H9 (cell line): ENCODE measurements at regions not wholly inside any gene's neighbourhood (a gene's known extent, or its start where the extent isn't known, plus 50 kb on each side); places are given as distances from the start of the nearest gene placed in this dataset.

Experiments used
- DNase-seq: peaks from one replicate; pipeline ENCODE4 v3.0.0-alpha.2; 2017
- H2AFZ ChIP-seq: one replicate; pipeline ENCODE4 v1.6.1; 2013; ENCODE audit warnings: mild to moderate bottlenecking, low read length, control low read depth, moderate library complexity
- H2AK5ac ChIP-seq: 2 replicates; pipeline ENCODE4 v1.6.1; 2013; ENCODE audit warnings: low read length, control low read depth, mixed read lengths; ENCODE audit not compliant: insufficient read length
- H2BK120ac ChIP-seq: one replicate; pipeline ENCODE4 v1.6.1; 2013; ENCODE audit warnings: low read depth, mild to moderate bottlenecking, low read length, control low read depth, inconsistent platforms; ENCODE audit not compliant: poor library complexity, severe bottlenecking
- H2BK12ac ChIP-seq: 2 replicates; pipeline ENCODE4 v1.6.1; 2013; ENCODE audit warnings: low read length, control low read depth, mixed read lengths, low read depth; ENCODE audit not compliant: insufficient read length
- H2BK15ac ChIP-seq: 2 replicates; pipeline ENCODE4 v1.6.1; 2013; ENCODE audit warnings: low read depth, low read length, control low read depth
- H2BK20ac ChIP-seq: one replicate; pipeline ENCODE4 v1.6.1; 2013; ENCODE audit warnings: low read depth, mild to moderate bottlenecking, low read length, control low read depth, inconsistent platforms; ENCODE audit not compliant: poor library complexity, severe bottlenecking
- H2BK5ac ChIP-seq: 2 replicates; pipeline ENCODE4 v1.6.1; 2013; ENCODE audit warnings: low read length, control low read depth, mixed read lengths; ENCODE audit not compliant: insufficient read length
- H3K14ac ChIP-seq: 2 replicates; pipeline ENCODE4 v1.6.1; 2013; ENCODE audit warnings: low read length, control low read depth; ENCODE audit not compliant: insufficient read depth
- H3K18ac ChIP-seq: 2 replicates; pipeline ENCODE4 v1.6.1; 2013; ENCODE audit warnings: low read depth, mild to moderate bottlenecking, mixed read lengths, low read length, control low read depth; ENCODE audit not compliant: insufficient read length
- H3K23ac ChIP-seq: 2 replicates; pipeline ENCODE4 v1.6.1; 2013; ENCODE audit warnings: low read length, control low read depth, mixed read lengths, low read depth; ENCODE audit not compliant: insufficient read length
- H3K23me2 ChIP-seq: 2 replicates; pipeline ENCODE4 v1.6.1; 2013; ENCODE audit warnings: low read depth, mild to moderate bottlenecking, mixed read lengths, low read length, control low read depth; ENCODE audit not compliant: insufficient read length, poor library complexity, severe bottlenecking
- H3K27ac ChIP-seq: 2 replicates; pipeline ENCODE4 v1.5.1; 2013; ENCODE audit warnings: low read length, control low read depth, mixed read lengths, low read depth; ENCODE audit not compliant: insufficient read length
- H3K27me3 ChIP-seq: 2 replicates; pipeline ENCODE4 v1.6.1; 2013; ENCODE audit warnings: low read length, control low read depth, inconsistent platforms; ENCODE audit not compliant: insufficient read depth
- H3K4ac ChIP-seq: 2 replicates; pipeline ENCODE4 v1.6.1; 2013; ENCODE audit warnings: low read depth, mild to moderate bottlenecking, control low read depth, inconsistent platforms, low read length, moderate library complexity
- H3K4me1 ChIP-seq: 2 replicates; pipeline ENCODE4 v1.6.1; 2013; ENCODE audit warnings: low read length, control low read depth, inconsistent platforms; ENCODE audit not compliant: insufficient read depth
- H3K4me2 ChIP-seq: 2 replicates; pipeline ENCODE4 v1.6.1; 2013; ENCODE audit warnings: low read length, control low read depth, mixed read lengths; ENCODE audit not compliant: insufficient read length, insufficient read depth
- H3K56ac ChIP-seq: 2 replicates; pipeline ENCODE4 v1.6.1; 2013; ENCODE audit warnings: low read depth, mild to moderate bottlenecking, mixed read lengths, low read length, control low read depth; ENCODE audit not compliant: insufficient read length
- H3K79me1 ChIP-seq: 2 replicates; pipeline ENCODE4 v1.6.1; 2013; ENCODE audit warnings: low read depth, mild to moderate bottlenecking, moderate library complexity, low read length, control low read depth, inconsistent platforms; ENCODE audit not compliant: insufficient read depth, poor library complexity, severe bottlenecking
- H3K79me2 ChIP-seq: 2 replicates; pipeline ENCODE4 v1.6.1; 2013; ENCODE audit warnings: low read length, control low read depth, inconsistent platforms; ENCODE audit not compliant: insufficient read depth
- H3K9ac ChIP-seq: 2 replicates; pipeline ENCODE4 v1.6.1; 2013; ENCODE audit warnings: low read length, control low read depth, mixed read lengths; ENCODE audit not compliant: insufficient read length; ENCODE audit errors: extremely low read depth
- H3K9me3 ChIP-seq: one replicate; pipeline ENCODE4 v1.6.1; 2013; ENCODE audit warnings: low read depth, low read length, inconsistent platforms; ENCODE audit not compliant: control insufficient read depth
- H3T11ph ChIP-seq: one replicate; pipeline ENCODE4 v1.6.1; 2013; ENCODE audit warnings: mild to moderate bottlenecking, low read length, control low read depth, inconsistent platforms
- H4K20me1 ChIP-seq: one replicate; pipeline ENCODE4 v1.6.1; 2013; ENCODE audit not compliant: control insufficient read depth, insufficient read length, insufficient read depth
- H4K5ac ChIP-seq: 2 replicates; pipeline ENCODE4 v1.6.1; 2013; ENCODE audit warnings: low read depth, mild to moderate bottlenecking, mixed read lengths, low read length, control low read depth; ENCODE audit not compliant: insufficient read length
- H4K8ac ChIP-seq: replicated peaks from 2 replicates; pipeline ENCODE4 v1.6.1; 2013; ENCODE audit warnings: low read length, control low read depth, mixed read lengths, low read depth; ENCODE audit not compliant: insufficient read length
- H4K91ac ChIP-seq: 2 replicates; pipeline ENCODE4 v1.6.1; 2013; ENCODE audit warnings: low read depth, mild to moderate bottlenecking, moderate library complexity, mixed read lengths, low read length, control low read depth; ENCODE audit not compliant: insufficient read length
- H3K27ac Mint-ChIP-seq, 3 experiments: 2 replicates in 2 of 3; 3 replicates in 1 of 3; pipeline ENCODE4 v1.8.0; 2020 to 2021; ENCODE audit warnings: mixed read lengths in 3 of 3, mild to moderate bottlenecking in 1 of 3, moderate library complexity in 1 of 3
- H3K27me3 Mint-ChIP-seq: 2 replicates; pipeline ENCODE4 v1.8.0; 2021; ENCODE audit warnings: low read depth, mild to moderate bottlenecking, moderate library complexity, mixed read lengths
- H3K36me3 Mint-ChIP-seq, 3 experiments: 2 replicates in 2 of 3; 3 replicates in 1 of 3; pipeline ENCODE4 v1.8.0; 2020 to 2021; ENCODE audit warnings: low read depth in 3 of 3, mixed read lengths in 3 of 3; ENCODE audit not compliant: insufficient read depth in 1 of 3
- H3K4me1 Mint-ChIP-seq, 2 experiments: 2 replicates each; pipeline ENCODE4 v1.8.0; 2020; ENCODE audit warnings: mixed read lengths in 2 of 2
- H3K4me3 Mint-ChIP-seq, 2 experiments: 2 replicates in 1 of 2; 3 replicates in 1 of 2; pipeline ENCODE4 v1.8.0; 2020 to 2021; ENCODE audit warnings: mild to moderate bottlenecking in 2 of 2, mixed read lengths in 2 of 2, moderate library complexity in 1 of 2
- H3K9me3 Mint-ChIP-seq, 2 experiments: 2 replicates in 1 of 2; 3 replicates in 1 of 2; pipeline ENCODE4 v1.8.0; 2020; ENCODE audit warnings: mild to moderate bottlenecking in 2 of 2, mixed read lengths in 2 of 2, moderate library complexity in 1 of 2
- TF ChIP-seq, protein P1 (sequence below): fragments of 200-600 bp; sonication (generic); conservative IDR thresholded peaks from 3 replicates; pipeline ENCODE4 v1.8.0; 2021; ENCODE audit warnings: antibody characterized with exemption, mild to moderate bottlenecking

- Histone ChIP-seq H4K5ac (no peak overlapping the region), H2BK12ac (no peak overlapping the region), H4K20me1 (no peaks in the 10 kb centered on the region), H3K9me3 (no peaks in the 10 kb centered on the region), H3K27ac (no peak overlapping the region), H3K23me2 (no peaks in the 10 kb centered on the region), H3K79me2 (no peaks in the 10 kb centered on the region), H2BK120ac (no peak overlapping the region), H3K56ac (no peak overlapping the region), H3K27me3 (no peaks in the 10 kb centered on the region), H3K4me1 (no peaks in the 10 kb centered on the region), H3K4ac (no peak overlapping the region), H4K8ac (no peak overlapping the region), H3T11ph (no peak overlapping the region), H4K91ac (no peak overlapping the region), H2BK20ac (no peak overlapping the region), H2BK5ac (no peak overlapping the region), H2BK15ac (no peak overlapping the region), H3K79me1 (no peaks in the 10 kb centered on the region), H3K23ac (no peak overlapping the region), H3K9ac (no peak overlapping the region), H3K14ac (no peak overlapping the region), H3K4me2 (no peak overlapping the region), H2AK5ac (no peak overlapping the region), H2AFZ (no peak overlapping the region), H3K18ac (no peak overlapping the region)
- Mint-ChIP-seq H3K4me3 (no peak overlapping the region), H3K36me3 (peaks cover 3 to 25% (median 5%) of the 10 kb centered on the region in 3 experiments), H3K9me3 (peaks cover 30 to 40% of the 10 kb centered on the region in 2 experiments), H3K27ac (no peak overlapping the region), H3K4me1 (no peaks in the 10 kb centered on the region), H3K27me3 (peaks cover 1% of the 10 kb centered on the region; the same call in 1 of the 2 replicates)
- no peak for DNase-seq
- TF ChIP-seq, protein P1, sequence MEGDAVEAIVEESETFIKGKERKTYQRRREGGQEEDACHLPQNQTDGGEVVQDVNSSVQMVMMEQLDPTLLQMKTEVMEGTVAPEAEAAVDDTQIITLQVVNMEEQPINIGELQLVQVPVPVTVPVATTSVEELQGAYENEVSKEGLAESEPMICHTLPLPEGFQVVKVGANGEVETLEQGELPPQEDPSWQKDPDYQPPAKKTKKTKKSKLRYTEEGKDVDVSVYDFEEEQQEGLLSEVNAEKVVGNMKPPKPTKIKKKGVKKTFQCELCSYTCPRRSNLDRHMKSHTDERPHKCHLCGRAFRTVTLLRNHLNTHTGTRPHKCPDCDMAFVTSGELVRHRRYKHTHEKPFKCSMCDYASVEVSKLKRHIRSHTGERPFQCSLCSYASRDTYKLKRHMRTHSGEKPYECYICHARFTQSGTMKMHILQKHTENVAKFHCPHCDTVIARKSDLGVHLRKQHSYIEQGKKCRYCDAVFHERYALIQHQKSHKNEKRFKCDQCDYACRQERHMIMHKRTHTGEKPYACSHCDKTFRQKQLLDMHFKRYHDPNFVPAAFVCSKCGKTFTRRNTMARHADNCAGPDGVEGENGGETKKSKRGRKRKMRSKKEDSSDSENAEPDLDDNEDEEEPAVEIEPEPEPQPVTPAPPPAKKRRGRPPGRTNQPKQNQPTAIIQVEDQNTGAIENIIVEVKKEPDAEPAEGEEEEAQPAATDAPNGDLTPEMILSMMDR: no peak
Measured at GRCh38 chr5:2482778-2483177, 268.7 kb downstream of the IRX2 start.
